ENCODE measurements at regions not wholly inside any gene's neighbourhood (a gene's known extent, or its start where the extent isn't known, plus 50 kb on each side); places are given as distances from the start of the nearest gene placed in this dataset.

GRCh38 chr3:177596248-177596815 is 399.1 kb upstream of the TBL1XR1 start:
- DNase-seq, result peak; percentile 75
- ChIA-PET POLR2A (ENCODE audit: unreplicated experiment) (no interaction called here), CTCF (no interaction called here)
- Histone ChIP-seq H4K20me1 (ENCODE audit: low read length) (no peaks in the 10 kb centered on the region), H3K4me1 (ENCODE audit: insufficient read depth, low read length) (peaks cover 59% of the 10 kb centered on the region), H3K9me2 (replicated peaks; ENCODE audit: low read length) (no peaks in the 10 kb centered on the region), H3F3A (ENCODE audit: low read length, unreplicated experiment) (peaks cover 3% of the 10 kb centered on the region), H3K79me2 (ENCODE audit: low read length) (no peaks in the 10 kb centered on the region), H3K9me3 (ENCODE audit: low read length) (no peaks in the 10 kb centered on the region), H3K9ac (ENCODE audit: low read length) (no peak overlapping the region), H3K4me3 (ENCODE audit: low read length) (no peak overlapping the region), H3K36me3 (ENCODE audit: low read depth, low read length) (no peaks in the 10 kb centered on the region), H2AFZ (ENCODE audit: low read length) (no peak overlapping the region), H3K27ac (ENCODE audit: low read length) (peak overlapping the region; percentile 78), H3K4me2 (ENCODE audit: low read length) (peak overlapping the region; percentile 62), H3K27me3 (ENCODE audit: low read length) (no peaks in the 10 kb centered on the region)
- ATAC-seq, result peak; percentile 31
- TF ChIP-seq EZH2phosphoT487 (IDR thresholded peaks at IDR 0.05; ENCODE audit: borderline replicate concordance, low read length), result no peak
- TF ChIP-seq, protein P1, sequence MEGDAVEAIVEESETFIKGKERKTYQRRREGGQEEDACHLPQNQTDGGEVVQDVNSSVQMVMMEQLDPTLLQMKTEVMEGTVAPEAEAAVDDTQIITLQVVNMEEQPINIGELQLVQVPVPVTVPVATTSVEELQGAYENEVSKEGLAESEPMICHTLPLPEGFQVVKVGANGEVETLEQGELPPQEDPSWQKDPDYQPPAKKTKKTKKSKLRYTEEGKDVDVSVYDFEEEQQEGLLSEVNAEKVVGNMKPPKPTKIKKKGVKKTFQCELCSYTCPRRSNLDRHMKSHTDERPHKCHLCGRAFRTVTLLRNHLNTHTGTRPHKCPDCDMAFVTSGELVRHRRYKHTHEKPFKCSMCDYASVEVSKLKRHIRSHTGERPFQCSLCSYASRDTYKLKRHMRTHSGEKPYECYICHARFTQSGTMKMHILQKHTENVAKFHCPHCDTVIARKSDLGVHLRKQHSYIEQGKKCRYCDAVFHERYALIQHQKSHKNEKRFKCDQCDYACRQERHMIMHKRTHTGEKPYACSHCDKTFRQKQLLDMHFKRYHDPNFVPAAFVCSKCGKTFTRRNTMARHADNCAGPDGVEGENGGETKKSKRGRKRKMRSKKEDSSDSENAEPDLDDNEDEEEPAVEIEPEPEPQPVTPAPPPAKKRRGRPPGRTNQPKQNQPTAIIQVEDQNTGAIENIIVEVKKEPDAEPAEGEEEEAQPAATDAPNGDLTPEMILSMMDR (conservative IDR thresholded peaks at IDR 0.05; ENCODE audit: low read depth, low read length), result no peak
- TF ChIP-seq EZH2 (IDR thresholded peaks at IDR 0.05; ENCODE audit: low read length, unreplicated experiment), result no peak
- intact Hi-C loops (cut with micrococcal nuclease), result loop anchor here (10.0 kb wide), 3 partner anchors 122 to 788 kb away; no protein-coding TSS in a partner anchor
- no TSS peak for BruUV-seq (replicated peaks)

GRCh38 chr3:177596816-177597271 is 399.6 kb upstream of the TBL1XR1 start:
- H3K79me2 ChIP-seq (ENCODE audit: low read length), result no peaks in the 10 kb centered on the region
- ChIA-PET POLR2A (ENCODE audit: unreplicated experiment) (no interaction called here), CTCF (no interaction called here)
- peaks cover 60% of the 10 kb centered on the region for H3K4me1 ChIP-seq (ENCODE audit: insufficient read depth, low read length)
- ATAC-seq (peak; percentile 42), DNase-seq (peak; percentile 85)
- peak overlapping the region; percentile 39 for H2AFZ ChIP-seq (ENCODE audit: low read length)
- H3K9me3 ChIP-seq (ENCODE audit: low read length), result no peaks in the 10 kb centered on the region
- no TSS peak for BruUV-seq (replicated peaks)
- H3F3A ChIP-seq (ENCODE audit: low read length, unreplicated experiment), result peaks cover 3% of the 10 kb centered on the region
- no peak overlapping the region for H3K9ac ChIP-seq (ENCODE audit: low read length)
- no peak overlapping the region for H3K4me3 ChIP-seq (ENCODE audit: low read length)
- peak overlapping the region; percentile 62 for H3K4me2 ChIP-seq (ENCODE audit: low read length)
- no peaks in the 10 kb centered on the region for H3K9me2 ChIP-seq (replicated peaks; ENCODE audit: low read length)
- no peaks in the 10 kb centered on the region for H3K36me3 ChIP-seq (ENCODE audit: low read depth, low read length)
- H4K20me1 ChIP-seq (ENCODE audit: low read length), result no peaks in the 10 kb centered on the region
- TF ChIP-seq EZH2phosphoT487 (IDR thresholded peaks at IDR 0.05; ENCODE audit: borderline replicate concordance, low read length), result no peak
- TF ChIP-seq, protein P1 (conservative IDR thresholded peaks at IDR 0.05; ENCODE audit: low read depth, low read length), result no peak
- no peak for TF ChIP-seq EZH2 (IDR thresholded peaks at IDR 0.05; ENCODE audit: low read length, unreplicated experiment)
- peak overlapping the region; percentile 78 for H3K27ac ChIP-seq (ENCODE audit: low read length)
- intact Hi-C loops (cut with micrococcal nuclease), result loop anchor here (10.0 kb wide), 3 partner anchors 122 to 788 kb away; no protein-coding TSS in a partner anchor
- H3K27me3 ChIP-seq (ENCODE audit: low read length), result no peaks in the 10 kb centered on the region

All from PC-3 (cell line).